Naive B cell (primary cell): ENCODE measurements at regions not wholly inside any gene's neighbourhood (a gene's known extent, or its start where the extent isn't known, plus 50 kb on each side); places are given as distances from the start of the nearest gene placed in this dataset.

Experiments
- ATAC-seq, 2 donors: fragments of 150-1000 bp; cut with Tn5 transposase; 2 replicates each; pipeline ENCODE4 v1.10.0; 2021; ENCODE audit warnings: low read depth in 2 of 2, mild to moderate bottlenecking in 2 of 2, moderate library complexity in 2 of 2
- DNase-seq: peaks from one replicate; pipeline ENCODE4 v3.0.0; 2022
- H3K27ac Mint-ChIP-seq, 6 donors: one replicate each; pipeline ENCODE4 v1.8.0; 2020 to 2022; ENCODE audit warnings: mild to moderate bottlenecking in 6 of 6, mixed read lengths in 6 of 6, moderate library complexity in 5 of 6, inconsistent platforms in 2 of 6
- H3K27me3 Mint-ChIP-seq, 3 donors: one replicate each; pipeline ENCODE4 v1.8.0; 2021 to 2022; ENCODE audit warnings: mixed read lengths in 3 of 3, mild to moderate bottlenecking in 1 of 3
- H3K36me3 Mint-ChIP-seq, 2 donors: one replicate each; pipeline ENCODE4 v1.8.0; 2020 to 2022; ENCODE audit warnings: mixed read lengths in 2 of 2, inconsistent platforms in 1 of 2, mild to moderate bottlenecking in 1 of 2
- H3K4me1 Mint-ChIP-seq, 3 donors: one replicate each; pipeline ENCODE4 v1.8.0; 2020 to 2022; ENCODE audit warnings: mixed read lengths in 3 of 3, inconsistent platforms in 1 of 3, mild to moderate bottlenecking in 1 of 3, moderate library complexity in 1 of 3
- H3K4me3 Mint-ChIP-seq, 8 donors: one replicate each; pipeline ENCODE4 v1.8.0; 2020 to 2022; ENCODE audit warnings: mild to moderate bottlenecking in 8 of 8, mixed read lengths in 8 of 8, moderate library complexity in 8 of 8, inconsistent platforms in 2 of 8
- H3K9me3 Mint-ChIP-seq, 7 donors: one replicate each; pipeline ENCODE4 v1.8.0; 2020 to 2022; ENCODE audit warnings: mixed read lengths in 7 of 7, mild to moderate bottlenecking in 5 of 7, inconsistent platforms in 2 of 7, moderate library complexity in 1 of 7

DNA sequence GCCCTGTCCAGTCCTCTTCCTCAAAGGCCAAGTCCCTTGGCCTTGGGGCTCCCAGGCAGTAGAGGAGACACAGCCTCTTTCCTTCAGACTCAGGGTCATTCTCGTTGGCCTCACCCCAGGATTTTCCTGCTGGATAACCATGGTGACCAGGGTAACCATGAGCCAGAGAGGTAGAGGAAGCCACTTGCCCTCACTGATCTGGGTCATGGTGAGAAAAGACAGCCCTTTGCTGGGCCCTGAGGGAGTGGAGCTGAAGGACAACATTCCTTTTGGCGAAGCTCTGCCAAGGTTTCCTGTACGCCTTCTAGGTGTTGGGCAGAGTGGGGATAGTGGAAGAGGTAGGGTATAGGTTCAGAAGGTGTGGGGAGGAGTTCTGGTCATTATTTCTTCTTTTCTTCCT lies 53.1 kb upstream of the WNT4 start:
- Mint-ChIP-seq H3K4me1 (no peaks in the 10 kb centered on the region), H3K27ac (peak overlapping the region in 2 of 6 donors; percentile 10 to 51), H3K9me3 (peaks cover 0 to 4% (median 0%) of the 10 kb centered on the region in 7 donors), H3K4me3 (no peak overlapping the region), H3K36me3 (no peaks in the 10 kb centered on the region), H3K27me3 (peaks cover 0 to 37% (median 37%) of the 10 kb centered on the region in 3 donors)
- DNase-seq: no peak
- no peak for ATAC-seq

DNA sequence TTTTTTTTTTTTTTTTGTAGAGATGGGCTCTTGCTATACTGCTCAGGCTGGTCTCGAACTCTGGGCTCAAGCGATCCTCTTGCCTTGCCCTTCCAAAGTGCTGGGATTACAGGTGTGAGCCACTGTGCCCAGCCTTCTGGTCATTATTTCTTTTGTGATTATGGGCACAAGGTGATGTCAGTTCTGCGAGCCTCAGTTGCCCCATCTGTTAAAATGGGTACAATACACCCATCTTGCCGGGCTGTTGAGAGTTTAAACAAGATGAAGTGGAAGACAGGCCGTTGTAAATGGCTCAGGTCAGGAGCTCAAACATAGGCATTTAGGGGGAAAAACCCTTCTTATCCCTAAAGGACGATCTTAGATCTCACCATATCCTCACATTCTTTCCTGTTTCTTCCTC lies 53.7 kb upstream of the WNT4 start:
- no peak overlapping the region for H3K4me3 Mint-ChIP-seq
- no peak overlapping the region for H3K27ac Mint-ChIP-seq
- no peaks in the 10 kb centered on the region for H3K36me3 Mint-ChIP-seq

DNA sequence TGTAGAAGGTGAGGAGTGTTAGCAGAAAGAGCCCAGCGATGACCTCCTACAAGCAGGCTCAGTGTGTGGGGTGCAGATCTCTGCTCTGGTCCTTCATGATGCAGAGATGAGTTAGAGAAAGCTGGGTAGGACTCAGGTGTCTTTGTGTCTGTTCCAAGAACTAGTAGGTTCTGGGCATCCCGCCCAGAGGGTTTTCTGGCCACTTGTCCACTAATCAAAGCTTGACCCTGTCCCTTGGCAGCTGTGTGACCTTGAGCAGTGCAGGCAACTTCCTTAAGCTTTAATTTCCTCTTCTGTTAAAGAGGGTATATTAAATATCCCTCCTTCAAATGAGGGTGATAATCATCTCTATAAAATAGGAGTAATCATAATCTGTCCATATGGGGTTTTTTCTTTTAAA lies 54.7 kb upstream of the WNT4 start:
- H3K4me3 Mint-ChIP-seq: no peak overlapping the region
- H3K4me1 Mint-ChIP-seq: no peaks in the 10 kb centered on the region
- H3K36me3 Mint-ChIP-seq: no peaks in the 10 kb centered on the region
- ATAC-seq (no peak), DNase-seq (no peak)
- H3K27me3 Mint-ChIP-seq: peaks cover 0 to 30% (median 26%) of the 10 kb centered on the region in 3 donors
- H3K27ac Mint-ChIP-seq: no peak overlapping the region
- H3K9me3 Mint-ChIP-seq: peaks cover 0 to 4% (median 0%) of the 10 kb centered on the region in 7 donors

More for the DNA sequence above, 53.7 kb upstream of the WNT4 start:
- no peaks in the 10 kb centered on the region for H3K4me1 Mint-ChIP-seq
- H3K9me3 Mint-ChIP-seq: peaks cover 0 to 4% (median 0%) of the 10 kb centered on the region in 7 donors
- peaks cover 0 to 33% (median 31%) of the 10 kb centered on the region in 3 donors for H3K27me3 Mint-ChIP-seq
- DNase-seq: no peak
- no peak for ATAC-seq

DNA sequence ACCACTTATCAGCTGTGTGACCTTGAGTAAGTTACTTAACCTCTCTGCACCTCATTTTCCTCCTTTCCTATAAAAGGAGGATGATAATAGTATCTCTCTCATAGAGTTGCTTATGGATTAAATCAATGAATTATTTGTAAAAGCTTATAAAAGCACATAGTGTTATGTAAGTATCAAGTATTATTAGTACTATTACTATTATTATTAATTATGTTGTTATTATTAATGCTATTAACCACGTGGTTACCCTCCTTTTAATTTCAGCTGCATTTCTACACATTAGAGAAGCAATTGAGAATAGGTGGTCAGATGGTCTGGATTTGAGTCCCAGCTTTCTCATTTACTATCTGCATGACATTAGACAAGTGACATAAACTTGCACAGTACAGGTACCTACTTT lies 58.1 kb upstream of the WNT4 start:
- Mint-ChIP-seq H3K27me3 (peaks cover 17 to 40% (median 38%) of the 10 kb centered on the region in 3 donors), H3K27ac (no peak overlapping the region), H3K4me1 (no peaks in the 10 kb centered on the region), H3K9me3 (peaks cover 0 to 4% (median 0%) of the 10 kb centered on the region in 7 donors), H3K4me3 (no peak overlapping the region), H3K36me3 (no peaks in the 10 kb centered on the region)
- no peak for ATAC-seq
- DNase-seq: no peak

DNA sequence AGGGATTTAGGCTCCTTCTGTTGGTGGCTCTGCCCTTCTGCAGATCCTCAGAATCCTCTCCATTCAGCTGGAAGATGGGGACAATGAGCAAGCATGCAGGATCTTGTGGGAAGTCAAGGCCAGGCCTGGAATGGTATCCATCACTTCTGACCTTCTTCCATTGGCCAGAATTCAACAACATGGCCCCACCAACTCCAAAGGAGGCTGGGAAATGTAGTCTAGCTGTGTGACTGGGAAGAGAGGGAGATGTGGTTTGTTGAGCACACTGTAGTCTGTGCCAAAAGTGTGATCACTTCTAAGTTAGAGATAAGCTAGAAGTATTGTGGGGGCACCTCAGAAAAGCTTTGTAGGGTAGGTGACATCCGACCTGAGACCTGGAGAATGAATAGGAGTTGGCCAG lies 60.4 kb upstream of the WNT4 start:
- H3K27me3 Mint-ChIP-seq: peaks cover 29 to 46% (median 42%) of the 10 kb centered on the region in 3 donors
- DNase-seq: no peak
- no peak overlapping the region for H3K27ac Mint-ChIP-seq
- ATAC-seq: no peak
- H3K4me1 Mint-ChIP-seq: no peaks in the 10 kb centered on the region
- H3K9me3 Mint-ChIP-seq: peaks cover 0 to 4% (median 2%) of the 10 kb centered on the region in 7 donors
- no peaks in the 10 kb centered on the region for H3K36me3 Mint-ChIP-seq
- H3K4me3 Mint-ChIP-seq: no peak overlapping the region

DNA sequence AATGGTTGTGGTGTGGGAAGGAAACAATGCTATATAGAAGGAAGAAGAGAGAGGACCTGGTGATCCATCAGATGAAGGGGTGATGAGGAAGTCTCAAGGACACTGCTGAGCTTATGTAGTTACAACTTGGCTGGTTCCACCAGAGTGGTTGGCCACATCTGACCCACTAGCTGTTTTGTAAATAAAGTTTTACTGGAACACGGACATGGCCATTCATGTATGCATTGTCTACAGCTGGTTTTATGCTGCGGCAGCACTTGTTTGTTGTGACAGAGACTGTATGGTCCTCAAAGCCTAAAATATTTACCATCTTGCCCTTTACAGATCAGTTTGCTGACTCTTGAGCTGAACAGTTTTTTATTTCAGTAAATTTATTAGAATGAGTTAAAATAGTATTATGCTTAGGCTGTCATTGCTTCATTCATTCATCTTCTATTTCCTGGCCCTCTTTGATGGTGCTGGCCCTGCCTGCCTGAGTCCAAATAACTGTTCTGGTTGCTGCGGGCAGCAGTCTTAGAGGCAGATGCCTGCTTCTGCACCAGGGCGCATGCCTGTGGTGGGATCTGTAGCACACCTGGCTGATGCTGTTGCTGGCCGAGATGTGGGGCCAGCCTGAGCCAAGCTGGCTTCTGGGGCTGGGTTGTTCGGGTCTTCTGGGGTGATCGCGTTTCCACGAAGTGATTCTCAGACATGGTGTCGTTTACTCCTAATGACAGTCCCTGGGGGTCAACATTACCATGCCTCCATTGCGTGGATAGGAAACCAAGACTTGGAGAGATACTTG lies 61.4 kb upstream of the WNT4 start:
- Mint-ChIP-seq H3K9me3 (peaks cover 0 to 4% (median 2%) of the 10 kb centered on the region in 7 donors), H3K4me1 (no peaks in the 10 kb centered on the region), H3K36me3 (no peaks in the 10 kb centered on the region), H3K27me3 (peaks cover 31 to 51% (median 42%) of the 10 kb centered on the region in 3 donors), H3K4me3 (no peak overlapping the region), H3K27ac (no peak overlapping the region)
- no peak for ATAC-seq
- no peak for DNase-seq

DNA sequence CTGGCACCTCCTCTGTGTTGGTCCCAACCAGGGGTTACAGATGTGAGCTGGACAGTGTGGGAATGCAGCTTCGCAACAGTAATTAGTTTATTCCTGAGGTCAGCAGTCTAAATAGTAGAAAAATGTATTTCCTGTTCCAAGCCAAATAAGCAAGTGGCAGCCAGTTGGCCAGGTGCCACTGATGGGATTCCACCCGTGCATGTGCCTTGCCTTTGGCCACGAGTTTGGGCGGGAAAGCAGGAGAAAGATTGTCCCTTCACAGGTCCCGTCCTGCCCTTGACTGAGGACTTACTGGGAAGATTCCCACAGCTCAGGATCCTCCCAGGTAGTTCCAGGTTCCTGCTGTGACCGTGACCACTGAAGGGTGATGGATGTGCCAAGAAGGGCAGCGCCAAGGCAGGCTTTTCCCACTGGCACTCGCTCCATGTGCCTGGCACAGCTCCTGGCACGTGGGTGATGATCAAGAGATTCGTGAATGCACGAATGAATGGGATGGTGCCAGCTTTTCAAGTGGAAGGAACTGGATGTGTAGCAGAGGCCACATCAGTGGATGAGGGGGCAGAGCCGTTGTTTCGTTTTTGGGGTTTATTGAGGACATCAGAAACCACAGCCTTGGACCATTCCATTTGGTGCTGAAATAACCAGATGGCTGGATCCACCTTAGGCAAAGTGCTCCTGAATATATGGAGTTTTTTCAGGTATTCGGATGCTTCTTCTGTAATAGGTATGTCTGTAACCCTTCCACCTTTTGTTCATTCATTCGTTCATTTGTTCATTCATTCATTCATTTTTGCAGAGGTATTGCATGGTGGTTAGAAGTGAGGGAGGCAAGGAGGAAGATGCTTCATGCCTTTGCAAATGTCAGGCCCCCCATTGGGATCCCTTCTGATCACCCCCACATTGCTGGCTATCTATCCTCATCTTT lies 62.4 kb upstream of the WNT4 start:
- H3K27me3 Mint-ChIP-seq: peaks cover 40 to 61% (median 52%) of the 10 kb centered on the region in 3 donors
- no peaks in the 10 kb centered on the region for H3K4me1 Mint-ChIP-seq
- DNase-seq (no peak), ATAC-seq (no peak)
- H3K4me3 Mint-ChIP-seq: no peak overlapping the region
- H3K27ac Mint-ChIP-seq: no peak overlapping the region
- peaks cover 0 to 4% (median 2%) of the 10 kb centered on the region in 7 donors for H3K9me3 Mint-ChIP-seq
- H3K36me3 Mint-ChIP-seq: no peaks in the 10 kb centered on the region

DNA sequence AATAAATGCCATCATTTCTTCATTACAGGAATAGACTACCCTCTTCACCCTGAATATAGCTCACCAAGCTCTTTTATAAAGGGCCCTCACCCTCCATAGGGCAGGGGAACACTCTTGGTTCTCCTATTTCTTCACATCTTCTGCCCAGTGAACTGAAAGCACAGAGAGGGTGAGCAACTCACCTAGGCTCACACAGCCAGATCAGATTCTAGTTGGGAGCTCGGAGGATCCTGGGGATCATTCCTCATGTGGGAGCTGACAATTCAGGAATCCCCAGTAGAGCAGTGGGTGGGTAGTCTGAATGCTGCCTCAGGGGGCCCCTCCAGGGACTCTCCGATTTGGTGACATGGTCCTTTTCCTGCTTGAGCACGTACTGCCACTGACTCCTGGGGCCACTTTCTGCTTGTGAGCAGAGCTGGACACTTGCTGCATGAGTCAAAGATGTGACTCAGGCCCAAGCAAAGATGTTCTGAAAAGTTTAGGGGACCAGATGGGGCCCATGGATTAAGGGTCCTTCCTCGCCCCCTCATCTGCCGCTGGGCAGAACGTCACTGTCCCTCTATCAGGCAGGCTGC lies 63.7 kb upstream of the WNT4 start:
- DNase-seq (no peak), ATAC-seq (no peak)
- Mint-ChIP-seq H3K4me3 (no peak overlapping the region), H3K27ac (no peak overlapping the region), H3K9me3 (peaks cover 0 to 2% (median 0%) of the 10 kb centered on the region in 7 donors), H3K27me3 (peaks cover 49 to 68% (median 66%) of the 10 kb centered on the region in 3 donors), H3K36me3 (no peaks in the 10 kb centered on the region), H3K4me1 (no peaks in the 10 kb centered on the region)

DNA sequence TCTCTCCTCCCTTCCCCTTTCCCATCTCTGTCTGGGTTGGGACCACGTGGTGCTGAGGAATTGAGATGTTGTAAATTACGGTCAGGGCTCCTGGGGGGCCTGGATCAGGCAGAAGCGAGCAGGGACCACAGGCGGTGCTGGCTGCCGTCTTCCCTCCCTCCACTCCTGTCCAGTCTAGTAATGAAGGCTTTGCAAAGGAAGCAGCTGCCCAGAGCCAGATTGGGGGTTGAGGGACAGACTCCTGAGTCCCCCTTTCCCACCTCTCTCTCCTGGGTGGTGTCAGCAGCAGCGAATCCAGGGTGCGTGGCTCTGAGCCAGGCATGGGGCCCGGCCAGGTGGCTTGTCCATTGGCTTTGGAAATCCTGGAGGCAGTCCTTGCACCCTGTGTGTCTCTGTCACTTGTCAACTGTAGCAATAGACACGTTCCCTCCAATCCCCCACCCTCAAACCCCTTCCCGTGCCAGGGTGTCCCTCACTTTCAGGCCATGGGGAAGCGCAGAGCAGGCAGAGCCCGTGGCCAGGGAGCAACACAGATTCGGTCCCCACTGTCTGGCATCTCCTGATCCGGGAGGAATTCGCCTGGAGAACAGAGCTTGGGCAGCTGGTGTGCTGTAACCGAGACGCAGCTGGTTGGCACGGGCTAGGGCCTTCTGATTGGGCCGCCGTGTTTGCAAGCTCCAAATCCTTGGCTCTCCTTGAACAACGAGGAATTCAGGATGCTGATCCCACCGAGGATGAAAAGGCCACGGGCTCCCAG lies 64.8 kb upstream of the WNT4 start:
- DNase-seq: no peak
- Mint-ChIP-seq H3K4me3 (no peak overlapping the region), H3K27ac (no peak overlapping the region)

DNA sequence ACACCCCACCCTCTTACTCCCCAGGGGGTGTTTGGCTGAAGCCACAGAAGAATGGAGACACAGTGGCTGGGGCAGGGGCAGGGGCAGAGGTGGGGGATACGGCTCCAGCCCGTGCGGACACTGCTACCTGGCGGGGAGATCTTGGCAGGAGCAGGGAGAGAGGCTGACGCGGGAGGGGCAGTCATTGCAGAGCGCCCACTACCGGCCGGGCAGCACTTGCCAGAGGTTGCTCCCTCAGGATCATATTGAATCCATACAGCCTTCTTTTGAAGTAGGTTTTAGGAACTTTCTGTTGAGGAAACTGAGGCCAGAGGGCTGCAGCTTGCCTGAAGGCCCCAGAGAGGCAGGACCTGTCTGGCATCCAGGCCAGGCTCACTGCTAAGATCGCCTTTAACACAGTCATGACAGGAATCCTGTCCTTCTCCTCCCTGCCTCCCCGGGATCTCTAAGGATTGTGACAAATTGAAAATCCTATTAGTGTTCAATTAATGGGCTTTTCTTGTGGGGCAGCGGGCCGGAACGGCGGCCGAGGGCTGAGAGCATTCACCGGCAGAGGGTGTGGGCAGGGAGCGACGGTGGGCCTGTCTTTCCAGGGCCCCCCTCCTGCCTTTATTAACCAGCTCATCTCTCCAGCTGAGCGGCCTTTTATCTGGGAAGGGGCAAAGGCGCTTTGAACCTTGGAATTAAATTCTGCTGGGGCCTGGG lies 65.5 kb upstream of the WNT4 start:
- no peaks in the 10 kb centered on the region for H3K4me1 Mint-ChIP-seq
- ATAC-seq (no peak), DNase-seq (no peak)
- H3K4me3 Mint-ChIP-seq: no peak overlapping the region
- H3K27me3 Mint-ChIP-seq: peaks cover 50 to 77% (median 75%) of the 10 kb centered on the region in 3 donors
- peaks cover 0 to 2% (median 0%) of the 10 kb centered on the region in 7 donors for H3K9me3 Mint-ChIP-seq
- no peaks in the 10 kb centered on the region for H3K36me3 Mint-ChIP-seq
- H3K27ac Mint-ChIP-seq: no peak overlapping the region

More for the DNA sequence above, 64.8 kb upstream of the WNT4 start:
- ATAC-seq: no peak
- Mint-ChIP-seq H3K9me3 (peaks cover 0 to 2% (median 0%) of the 10 kb centered on the region in 7 donors), H3K4me1 (no peaks in the 10 kb centered on the region), H3K36me3 (no peaks in the 10 kb centered on the region), H3K27me3 (peaks cover 52 to 75% (median 73%) of the 10 kb centered on the region in 3 donors)

DNA sequence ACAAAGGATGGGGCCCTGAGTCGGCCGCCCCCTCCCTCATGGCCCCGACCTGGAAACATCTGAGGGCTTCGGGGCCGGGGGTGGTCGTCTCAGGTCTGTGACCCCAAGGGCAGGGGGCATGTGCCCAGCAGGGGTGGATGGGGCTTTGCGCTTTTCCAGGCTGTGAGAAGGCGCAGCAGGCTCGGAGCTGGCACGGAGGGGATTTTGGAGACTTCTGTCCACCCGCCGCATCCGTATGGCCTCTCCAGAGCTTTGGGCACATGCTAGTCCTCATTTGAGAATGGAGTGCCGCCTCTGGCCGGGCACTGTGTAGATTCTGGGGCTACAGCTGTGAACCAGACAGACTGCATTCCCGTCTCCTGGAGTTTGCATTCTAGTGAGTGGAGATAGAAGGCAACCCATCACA lies 66.1 kb upstream of the WNT4 start:
- Mint-ChIP-seq H3K9me3 (peaks cover 0 to 2% (median 0%) of the 10 kb centered on the region in 7 donors), H3K4me1 (no peaks in the 10 kb centered on the region), H3K4me3 (no peak overlapping the region), H3K36me3 (no peaks in the 10 kb centered on the region), H3K27ac (no peak overlapping the region), H3K27me3 (peaks cover 48 to 73% (median 72%) of the 10 kb centered on the region in 3 donors)
- no peak for ATAC-seq
- no peak for DNase-seq

DNA sequence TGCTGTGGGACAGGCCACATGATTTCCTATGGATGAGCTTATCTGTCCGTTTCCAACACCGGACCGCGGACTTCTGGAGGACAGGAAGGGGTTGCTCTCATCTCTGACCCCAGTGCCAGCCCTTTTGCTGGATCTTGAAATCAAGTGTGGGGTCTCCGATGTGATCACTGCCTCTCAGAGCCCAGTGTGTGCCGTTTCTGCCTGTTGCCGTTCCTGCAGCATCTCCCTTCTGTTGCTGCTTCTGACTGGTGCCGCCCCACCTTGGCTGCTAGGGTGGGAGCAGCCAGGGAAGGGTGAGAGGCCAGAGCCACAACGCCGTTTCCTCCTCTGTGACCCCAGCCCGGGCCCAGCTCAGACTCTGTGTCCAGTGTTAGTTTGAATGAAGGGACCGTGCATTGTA lies 67.3 kb upstream of the WNT4 start:
- ATAC-seq: no peak
- Mint-ChIP-seq H3K27ac (peak overlapping the region in 1 of 6 donors; percentile 38), H3K4me1 (no peaks in the 10 kb centered on the region), H3K36me3 (no peaks in the 10 kb centered on the region), H3K27me3 (peaks cover 48 to 72% (median 70%) of the 10 kb centered on the region in 3 donors), H3K9me3 (peaks cover 0 to 2% (median 0%) of the 10 kb centered on the region in 7 donors), H3K4me3 (no peak overlapping the region)
- DNase-seq: no peak
